Mammary epithelial cell (primary cell): ENCODE measurements at regions not wholly inside any gene's neighbourhood (a gene's known extent, or its start where the extent isn't known, plus 50 kb on each side); places are given as distances from the start of the nearest gene placed in this dataset.

Experiments
- CTCF ChIP-seq, 2 donors: IDR thresholded peaks in 1 of 2; conservative IDR thresholded peaks in 1 of 2; 2 replicates each; pipeline ENCODE4 v1.5.1; 2011 to 2012; ENCODE audit warnings: inconsistent platforms in 2 of 2, low read length in 2 of 2, mild to moderate bottlenecking in 2 of 2, control low read depth in 1 of 2, low read depth in 1 of 2; ENCODE audit not compliant: insufficient read depth in 1 of 2; ENCODE audit errors: extremely low read depth in 1 of 2
- EZH2 ChIP-seq: IDR thresholded peaks from 2 replicates; pipeline ENCODE4 v1.6.1; 2012; ENCODE audit warnings: low read length, inconsistent platforms, borderline replicate concordance

GRCh38 chr9:91132576-91133073 lies 229.1 kb downstream of the AUH start:
- TF ChIP-seq CTCF (conservative IDR thresholded peaks at IDR 0.05 in 1 of 2, IDR thresholded peaks at IDR 0.05 in 1 of 2; ENCODE audit: extremely low read depth in 1 of 2, insufficient read depth in 1 of 2, low read depth in 1 of 2, low read length in 2 of 2): no peak
- TF ChIP-seq EZH2: no peak
